Body of pancreas (tissue), 4 donors: ENCODE measurements at regions not wholly inside any gene's neighbourhood (a gene's known extent, or its start where the extent isn't known, plus 50 kb on each side); places are given as distances from the start of the nearest gene placed in this dataset.

ENCODE experiments used
- ATAC-seq: fragments of 150-250 bp; one replicate; pipeline ENCODE4 v1.9.1; 2016
- DNase-seq, 4 donors: peaks; one replicate each; pipeline ENCODE4 v3.0.0-alpha.2; 2019
- H3K27ac ChIP-seq, 4 donors: fragments of 200-600 bp; sonication (generic); 1 replicate in 3 of 4; 2 replicates in 1 of 4; pipeline versions ENCODE4 v1.5.1 to v1.6.1; 2016 to 2019; ENCODE audit warnings: mild to moderate bottlenecking in 1 of 4, mixed read lengths in 1 of 4, moderate library complexity in 1 of 4
- H3K27me3 ChIP-seq, 2 donors: fragments of 200-600 bp; sonication (generic); one replicate each; pipeline ENCODE4 v1.6.0; 2016; ENCODE audit warnings: mild to moderate bottlenecking in 1 of 2
- H3K36me3 ChIP-seq, 2 donors: fragments of 200-600 bp; sonication (generic); replicated peaks in 1 of 2; 2 replicates each; pipeline ENCODE4 v1.5.1; 2016; ENCODE audit warnings: low read depth in 2 of 2; ENCODE audit not compliant: insufficient read depth in 1 of 2
- H3K4me1 ChIP-seq: fragments of 200-600 bp; sonication (generic); one replicate; pipeline ENCODE4 v1.6.0; 2016
- H3K4me3 ChIP-seq, 2 donors: fragments of 200-600 bp; sonication (generic); 1 replicate in 1 of 2; 2 replicates in 1 of 2; pipeline ENCODE4 v1.5.1; 2016 to 2019
- H3K9me3 ChIP-seq, 3 donors: fragments of 200-600 bp; sonication (generic); 1 replicate in 2 of 3; 2 replicates in 1 of 3; pipeline ENCODE4 v1.5.1; 2016
- CTCF ChIP-seq, 7 experiments: fragments of 450-650 bp in 4 of 7; fragments of 200-600 bp in 3 of 7; sonication (generic) in 3 of 7; IDR thresholded peaks; one replicate each; pipeline ENCODE4 v1.5.1; 2016 to 2019; ENCODE audit warnings: antibody characterized with exemption in 7 of 7
- POLR2A ChIP-seq, 3 donors: fragments of 450-650 bp; IDR thresholded peaks; one replicate each; pipeline ENCODE4 v1.6.1; 2016; ENCODE audit warnings: antibody characterized with exemption in 3 of 3, mild to moderate bottlenecking in 2 of 3
- WGBS, 2 donors: methylation state at CpG; one replicate each; pipeline ENCODE4 v1.1.5; 2017; 5-methylcytosine and 5-hydroxymethylcytosine counted together
- intact Hi-C: fragments of 100-400 bp; cut with DNase I; formaldehyde crosslinking; loops from one replicate; pipeline ENCODE4 v1.15.1; 2023

GRCh38 chr1:194466706-194467105 lies 1280.3 kb upstream of the B3GALT2 start:
- TF ChIP-seq CTCF (IDR thresholded peaks at IDR 0.05), result no peak
- no peak for TF ChIP-seq POLR2A (IDR thresholded peaks at IDR 0.05)
- no peak for ATAC-seq
- Histone ChIP-seq H3K9me3 (no peaks in the 10 kb centered on the region), H3K36me3 (no peaks in the 10 kb centered on the region), H3K27ac (no peak overlapping the region), H3K4me1 (no peaks in the 10 kb centered on the region), H3K4me3 (no peak overlapping the region), H3K27me3 (no peaks in the 10 kb centered on the region)
- DNase-seq, result no peak
- intact Hi-C loops, result no loop called here
- WGBS, 2 donors, result 27 to 38% methylated on average over 4 of the region's 4 CpGs

- H3K27me3 ChIP-seq, result no peaks in the 10 kb centered on the region
- intact Hi-C loops, result no loop called here
- WGBS, 2 donors, result 32 to 34% methylated on average over 2 of the region's 2 CpGs
- DNase-seq, result no peak
- no peak overlapping the region for H3K27ac ChIP-seq
- no peak for TF ChIP-seq CTCF (IDR thresholded peaks at IDR 0.05)
- H3K9me3 ChIP-seq, result no peaks in the 10 kb centered on the region
- ATAC-seq, result no peak
- H3K4me3 ChIP-seq, result no peak overlapping the region
- H3K36me3 ChIP-seq, result no peaks in the 10 kb centered on the region
- H3K4me1 ChIP-seq, result no peaks in the 10 kb centered on the region
These were observed 1261.2 kb upstream of the B3GALT2 start for GRCh38 chr1:194447636-194448035.

GRCh38 chr1:194445244-194445643 lies 1258.8 kb upstream of the B3GALT2 start:
- no peak for TF ChIP-seq POLR2A (IDR thresholded peaks at IDR 0.05)
- no peak for TF ChIP-seq CTCF (IDR thresholded peaks at IDR 0.05)
- Histone ChIP-seq H3K27ac (no peak overlapping the region), H3K4me3 (no peak overlapping the region), H3K27me3 (no peaks in the 10 kb centered on the region), H3K36me3 (no peaks in the 10 kb centered on the region), H3K9me3 (no peaks in the 10 kb centered on the region), H3K4me1 (no peaks in the 10 kb centered on the region)
- intact Hi-C loops, result no loop called here
- no peak for ATAC-seq
- 26 to 29% methylated on average over 2 of the region's 2 CpGs for WGBS, 2 donors
- DNase-seq, result no peak

GRCh38 chr1:194442901-194443575 lies 1256.6 kb upstream of the B3GALT2 start:
- no peaks in the 10 kb centered on the region for H3K27me3 ChIP-seq
- intact Hi-C loops, result no loop called here
- no peak for ATAC-seq
- no peaks in the 10 kb centered on the region for H3K9me3 ChIP-seq
- no peaks in the 10 kb centered on the region for H3K4me1 ChIP-seq
- TF ChIP-seq POLR2A (IDR thresholded peaks at IDR 0.05) (no peak), CTCF (IDR thresholded peaks at IDR 0.05) (no peak)
- H3K4me3 ChIP-seq, result no peak overlapping the region
- 61 to 70% methylated on average over 9 of the region's 9 CpGs for WGBS, 2 donors
- DNase-seq, result no peak
- no peak overlapping the region for H3K27ac ChIP-seq
- H3K36me3 ChIP-seq, result no peaks in the 10 kb centered on the region

GRCh38 chr1:194437135-194437534 lies 1250.7 kb upstream of the B3GALT2 start:
- H3K27ac ChIP-seq, result no peak overlapping the region
- no peak for ATAC-seq
- intact Hi-C loops, result no loop called here

More at GRCh38 chr1:194437135-194437534, 1250.7 kb upstream of the B3GALT2 start:
- H3K4me1 ChIP-seq, result no peaks in the 10 kb centered on the region
- no peaks in the 10 kb centered on the region for H3K27me3 ChIP-seq
- no peak overlapping the region for H3K4me3 ChIP-seq
- WGBS, 2 donors, result 36 to 62% methylated on average over 1 to 2 of the region's 2 CpGs
- DNase-seq, result no peak
- TF ChIP-seq CTCF (IDR thresholded peaks at IDR 0.05) (no peak), POLR2A (IDR thresholded peaks at IDR 0.05) (no peak)
- H3K36me3 ChIP-seq, result no peaks in the 10 kb centered on the region
- H3K9me3 ChIP-seq, result no peaks in the 10 kb centered on the region
